ENCODE measurements at regions not wholly inside any gene's neighbourhood (a gene's known extent, or its start where the extent isn't known, plus 50 kb on each side); places are given as distances from the start of the nearest gene placed in this dataset.
"Not testable (repeated sequence)": the region's sequence is repeated elsewhere in the genome, so short reads cannot be mapped to it uniquely, and the experiment has no call there.

DNA sequence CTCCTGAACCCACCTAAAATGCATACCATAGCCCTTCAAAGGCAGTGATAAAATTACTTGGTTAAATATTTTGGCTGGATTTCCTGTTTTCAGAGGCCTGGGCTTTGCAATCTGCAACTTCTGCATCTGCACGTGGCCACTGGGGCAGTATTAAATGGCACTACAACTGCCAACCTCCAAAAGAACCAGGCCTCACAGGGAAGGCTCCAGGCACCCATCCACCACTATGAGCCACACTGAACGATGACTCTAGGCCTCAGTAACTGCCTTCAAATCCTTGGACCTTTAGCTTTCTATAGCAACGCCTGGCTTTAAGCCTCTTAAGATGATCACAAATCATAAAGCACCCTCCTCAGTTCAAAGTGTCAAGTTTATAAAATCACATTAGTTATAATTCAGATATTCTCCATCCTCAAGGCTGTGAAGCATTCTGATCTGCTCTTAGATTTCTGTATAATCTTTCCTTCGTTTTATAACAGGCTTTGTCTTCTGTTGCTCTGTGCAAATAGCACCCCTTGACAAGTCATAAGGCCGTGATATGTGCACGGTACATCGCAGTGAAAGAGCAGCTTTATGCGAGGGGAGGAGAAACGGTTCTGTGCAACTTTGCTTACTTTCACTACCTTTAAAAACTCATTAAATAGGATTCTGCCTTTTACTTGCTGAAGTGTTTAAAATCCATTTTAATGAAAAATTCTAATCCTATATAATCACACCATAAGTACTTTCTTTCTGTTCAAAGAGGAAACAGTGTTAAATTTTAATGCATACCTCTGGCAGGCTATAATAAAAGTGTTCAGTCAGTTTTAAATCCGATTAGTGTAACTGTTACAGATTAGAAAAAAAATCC, 196.4 kb upstream of the G2E3 start:
- Histone ChIP-seq H3K4me1 (ENCODE audit: control insufficient read depth, insufficient read depth, low read length) (no peaks in the 10 kb centered on the region), H3K27me3 (ENCODE audit: control insufficient read depth, insufficient read depth, low read length) (no peaks in the 10 kb centered on the region), H3K36me3 (ENCODE audit: control insufficient read depth, insufficient read depth, low read length) (no peaks in the 10 kb centered on the region), H3K4me3 (ENCODE audit: low read depth, low read length) (no peak overlapping the region), H3K9me3 (ENCODE audit: control insufficient read depth, insufficient read depth, low read length) (no peaks in the 10 kb centered on the region), H3K9ac (ENCODE audit: low read depth, low read length) (peak overlapping the region; percentile 77)

DNA sequence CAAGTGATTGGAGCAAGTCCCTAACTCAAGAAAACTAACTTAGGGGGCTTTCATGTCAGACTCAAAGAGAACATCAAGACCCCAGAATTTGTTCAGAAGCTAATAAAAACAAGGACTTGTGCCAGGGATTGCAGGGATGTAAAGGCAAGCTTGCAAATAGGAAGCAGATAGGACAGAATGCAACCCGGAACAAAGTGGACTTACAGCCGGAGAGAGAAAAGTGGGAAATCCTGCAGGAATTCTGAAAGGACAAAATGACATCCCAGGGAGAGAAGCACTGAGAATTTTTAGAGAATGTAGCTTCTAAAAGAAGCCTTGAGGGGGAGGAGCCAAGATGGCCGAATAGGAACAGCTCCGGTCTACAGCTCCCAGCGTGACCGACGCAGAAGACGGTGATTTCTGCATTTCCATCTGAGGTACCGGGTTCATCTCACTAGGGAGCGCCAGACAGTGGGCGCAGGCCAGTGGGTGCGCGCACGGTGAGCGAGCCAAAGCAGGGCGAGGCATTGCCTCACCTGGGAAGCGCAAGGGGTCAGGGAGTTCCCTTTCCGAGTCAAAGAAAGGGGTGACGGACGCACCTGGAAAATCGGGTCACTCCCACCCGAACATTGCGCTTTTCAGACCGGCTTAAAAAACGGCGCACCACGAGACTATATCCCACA, 195.6 kb upstream of the G2E3 start:
- H3K4me1 ChIP-seq (ENCODE audit: control insufficient read depth, insufficient read depth, low read length); H3K9me3 ChIP-seq (ENCODE audit: control insufficient read depth, insufficient read depth, low read length); H3K27me3 ChIP-seq (ENCODE audit: control insufficient read depth, insufficient read depth, low read length); H3K36me3 ChIP-seq (ENCODE audit: control insufficient read depth, insufficient read depth, low read length): not testable (repeated sequence)
- Histone ChIP-seq H3K9ac (ENCODE audit: low read depth, low read length) (peak overlapping the region; percentile 77), H3K4me3 (ENCODE audit: low read depth, low read length) (peak overlapping the region; percentile 52)

DNA sequence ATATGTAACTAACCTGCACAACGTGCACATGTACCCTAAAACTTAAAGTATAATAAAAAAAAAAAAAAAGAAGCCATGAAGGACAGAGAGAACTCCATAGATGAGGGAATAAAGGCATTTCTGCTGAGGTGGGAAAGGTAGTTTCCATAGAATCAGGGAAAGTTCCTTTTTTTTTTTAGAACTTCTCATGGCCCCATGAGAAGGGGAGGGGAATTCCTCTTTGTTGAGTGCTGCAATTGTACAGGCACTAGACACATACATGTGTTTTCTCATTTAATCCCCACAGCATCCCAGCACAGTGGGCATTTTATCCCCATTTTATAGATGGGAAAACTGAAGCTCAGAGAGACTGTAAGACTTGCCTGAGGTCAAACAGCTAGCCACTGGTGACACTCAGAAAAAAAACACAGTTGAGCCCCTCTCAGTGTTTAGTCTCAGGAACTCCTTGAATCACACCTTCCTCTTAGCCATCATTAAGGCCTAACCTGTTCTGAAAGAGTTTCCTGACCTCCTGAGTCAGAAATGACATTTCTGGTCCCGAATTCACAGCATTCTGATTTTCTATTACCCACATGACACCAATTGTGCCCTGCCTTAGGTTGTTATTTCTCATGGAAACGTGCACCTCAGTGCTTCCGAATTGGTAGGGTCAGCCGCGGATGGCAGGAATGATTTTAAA, 189.3 kb upstream of the G2E3 start:
- no peak overlapping the region for H3K9ac ChIP-seq (ENCODE audit: low read depth, low read length)
- no peaks in the 10 kb centered on the region for H3K4me1 ChIP-seq (ENCODE audit: control insufficient read depth, insufficient read depth, low read length)
- no peaks in the 10 kb centered on the region for H3K27me3 ChIP-seq (ENCODE audit: control insufficient read depth, insufficient read depth, low read length)
- H3K36me3 ChIP-seq (ENCODE audit: control insufficient read depth, insufficient read depth, low read length) = no peaks in the 10 kb centered on the region
- no peak overlapping the region for H3K4me3 ChIP-seq (ENCODE audit: low read depth, low read length)
- H3K9me3 ChIP-seq (ENCODE audit: control insufficient read depth, insufficient read depth, low read length) = no peaks in the 10 kb centered on the region

DNA sequence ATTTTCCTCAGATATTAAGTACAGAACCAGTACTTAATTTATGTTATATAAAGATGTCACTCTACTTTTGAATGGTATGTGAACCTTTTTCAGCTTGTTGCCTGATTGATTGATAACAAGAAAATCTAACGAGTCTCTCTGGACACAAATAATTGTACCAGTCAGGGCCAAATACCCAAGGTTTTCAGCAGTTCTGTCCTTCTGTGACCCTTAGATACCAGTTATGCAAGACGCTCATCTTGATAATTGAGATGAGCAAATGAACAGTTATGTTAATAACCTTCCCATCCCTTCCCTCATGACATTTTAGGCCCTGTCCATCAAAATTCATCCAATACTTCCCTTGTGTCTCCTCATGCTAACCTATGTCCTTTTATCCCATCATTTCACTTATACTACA, 185.9 kb upstream of the G2E3 start:
- no peak overlapping the region for H3K9ac ChIP-seq (ENCODE audit: low read depth, low read length)
- H3K9me3 ChIP-seq (ENCODE audit: control insufficient read depth, insufficient read depth, low read length) = no peaks in the 10 kb centered on the region
- no peak overlapping the region for H3K4me3 ChIP-seq (ENCODE audit: low read depth, low read length)
- no peaks in the 10 kb centered on the region for H3K27me3 ChIP-seq (ENCODE audit: control insufficient read depth, insufficient read depth, low read length)
- no peaks in the 10 kb centered on the region for H3K36me3 ChIP-seq (ENCODE audit: control insufficient read depth, insufficient read depth, low read length)
- H3K4me1 ChIP-seq (ENCODE audit: control insufficient read depth, insufficient read depth, low read length) = no peaks in the 10 kb centered on the region

DNA sequence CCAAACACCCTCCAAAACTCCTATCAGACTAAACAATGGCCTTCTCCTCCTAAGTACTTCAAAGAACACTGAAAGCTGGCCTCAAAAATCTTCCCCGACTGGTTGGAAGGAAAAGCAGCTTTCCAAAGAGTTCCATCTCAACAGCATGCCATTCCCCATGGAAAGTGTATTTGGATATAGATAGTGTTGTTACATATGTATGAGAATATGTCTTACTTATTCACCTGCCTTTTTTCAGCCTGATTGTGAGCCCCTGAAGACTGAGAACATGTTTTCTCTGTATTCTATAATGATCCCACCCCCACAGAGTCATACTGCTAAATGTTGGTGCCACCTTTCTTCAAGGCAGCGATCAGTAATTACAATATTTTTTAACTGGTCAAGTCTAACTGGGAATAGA, 185.4 kb upstream of the G2E3 start:
- Histone ChIP-seq H3K36me3 (ENCODE audit: control insufficient read depth, insufficient read depth, low read length) (no peaks in the 10 kb centered on the region), H3K4me1 (ENCODE audit: control insufficient read depth, insufficient read depth, low read length) (no peaks in the 10 kb centered on the region), H3K4me3 (ENCODE audit: low read depth, low read length) (no peak overlapping the region), H3K27me3 (ENCODE audit: control insufficient read depth, insufficient read depth, low read length) (no peaks in the 10 kb centered on the region), H3K9me3 (ENCODE audit: control insufficient read depth, insufficient read depth, low read length) (no peaks in the 10 kb centered on the region), H3K9ac (ENCODE audit: low read depth, low read length) (no peak overlapping the region)

DNA sequence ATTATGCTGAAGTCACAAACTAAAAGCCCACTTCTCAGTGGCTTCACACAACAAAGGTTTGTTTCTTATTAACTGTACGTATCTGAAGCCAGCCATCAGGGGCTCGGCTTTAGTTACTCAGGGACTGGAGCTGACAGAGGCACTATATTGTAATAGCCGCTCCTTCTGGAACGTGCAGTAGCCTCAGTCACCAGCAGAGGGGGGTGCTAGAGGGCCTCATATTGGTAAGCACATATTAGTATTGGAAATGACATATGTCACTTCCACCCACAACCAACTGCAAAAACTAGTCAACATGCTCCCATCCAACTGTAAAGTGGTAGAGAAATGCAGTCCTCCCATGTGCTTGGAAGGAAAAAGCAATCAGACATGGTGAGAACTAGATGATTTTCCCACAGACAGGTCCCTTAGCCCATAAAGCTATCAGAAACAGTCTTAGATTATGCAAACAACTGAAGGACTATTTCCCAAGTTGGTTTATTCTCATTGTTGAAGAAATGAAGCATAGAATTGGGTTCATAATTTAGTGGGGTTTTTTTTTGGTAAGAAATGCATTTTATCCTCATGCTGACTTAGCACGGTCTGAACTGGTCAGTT, 183.6 kb upstream of the G2E3 start:
- no peaks in the 10 kb centered on the region for H3K36me3 ChIP-seq (ENCODE audit: control insufficient read depth, insufficient read depth, low read length)
- H3K9ac ChIP-seq (ENCODE audit: low read depth, low read length) = no peak overlapping the region
- H3K4me3 ChIP-seq (ENCODE audit: low read depth, low read length) = no peak overlapping the region
- no peaks in the 10 kb centered on the region for H3K4me1 ChIP-seq (ENCODE audit: control insufficient read depth, insufficient read depth, low read length)
- H3K9me3 ChIP-seq (ENCODE audit: control insufficient read depth, insufficient read depth, low read length) = no peaks in the 10 kb centered on the region
- no peaks in the 10 kb centered on the region for H3K27me3 ChIP-seq (ENCODE audit: control insufficient read depth, insufficient read depth, low read length)

DNA sequence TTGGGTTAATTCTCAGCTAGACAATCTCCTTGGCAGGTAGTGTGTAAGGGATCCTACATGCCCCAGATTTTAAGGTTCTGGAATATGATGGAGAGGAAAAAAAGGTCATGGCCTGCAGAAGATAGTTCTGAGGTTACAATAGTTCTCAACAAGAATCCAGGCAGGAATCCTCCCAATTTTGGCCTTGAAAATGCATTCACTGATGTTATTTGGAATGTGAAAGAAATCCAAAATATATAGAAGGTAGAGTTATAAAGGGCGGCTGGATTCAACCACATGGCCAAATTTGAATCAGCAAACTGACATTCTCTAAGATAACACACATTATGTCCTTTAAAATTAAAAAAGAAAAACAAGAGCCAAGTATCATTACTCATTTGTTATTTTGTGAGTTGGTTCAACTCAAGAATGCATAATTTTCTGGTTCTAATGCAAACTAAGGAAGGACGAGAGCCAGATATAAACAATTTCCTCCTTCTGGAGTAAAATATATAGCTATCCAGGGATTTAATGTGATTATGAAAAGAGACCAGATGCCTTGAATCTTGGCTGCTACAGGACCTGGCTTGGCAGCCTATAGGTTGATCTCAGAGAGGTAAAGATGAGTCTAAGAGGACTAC, 177.0 kb upstream of the G2E3 start:
- H3K9ac ChIP-seq (ENCODE audit: low read depth, low read length) = no peak overlapping the region
- H3K36me3 ChIP-seq (ENCODE audit: control insufficient read depth, insufficient read depth, low read length) = no peaks in the 10 kb centered on the region
- H3K4me1 ChIP-seq (ENCODE audit: control insufficient read depth, insufficient read depth, low read length) = no peaks in the 10 kb centered on the region
- H3K4me3 ChIP-seq (ENCODE audit: low read depth, low read length) = no peak overlapping the region
- H3K9me3 ChIP-seq (ENCODE audit: control insufficient read depth, insufficient read depth, low read length) = no peaks in the 10 kb centered on the region
- H3K27me3 ChIP-seq (ENCODE audit: control insufficient read depth, insufficient read depth, low read length) = no peaks in the 10 kb centered on the region

DNA sequence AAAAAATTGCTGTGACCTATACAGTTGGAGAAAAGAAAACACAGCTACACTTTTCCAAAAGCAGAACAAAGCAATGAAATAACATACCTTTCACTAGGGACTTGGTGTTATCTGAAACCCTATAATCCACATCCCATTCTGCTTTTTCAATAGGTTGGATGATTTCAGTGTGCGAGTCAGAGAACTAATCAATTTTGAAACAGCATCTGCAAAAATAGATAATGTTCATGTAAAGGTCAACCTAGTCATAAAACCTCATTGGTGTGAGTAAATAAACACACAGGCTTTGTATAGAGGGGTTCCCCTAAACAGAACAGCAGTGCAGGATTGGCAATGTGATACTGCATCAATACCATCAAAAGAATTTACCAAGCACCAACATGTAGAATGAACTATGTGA, 173.0 kb upstream of the G2E3 start:
- peaks cover 3% of the 10 kb centered on the region for H3K4me1 ChIP-seq (ENCODE audit: control insufficient read depth, insufficient read depth, low read length)
- no peak overlapping the region for H3K4me3 ChIP-seq (ENCODE audit: low read depth, low read length)
- no peaks in the 10 kb centered on the region for H3K27me3 ChIP-seq (ENCODE audit: control insufficient read depth, insufficient read depth, low read length)
- H3K9ac ChIP-seq (ENCODE audit: low read depth, low read length) = no peak overlapping the region
- H3K36me3 ChIP-seq (ENCODE audit: control insufficient read depth, insufficient read depth, low read length) = no peaks in the 10 kb centered on the region
- no peaks in the 10 kb centered on the region for H3K9me3 ChIP-seq (ENCODE audit: control insufficient read depth, insufficient read depth, low read length)

DNA sequence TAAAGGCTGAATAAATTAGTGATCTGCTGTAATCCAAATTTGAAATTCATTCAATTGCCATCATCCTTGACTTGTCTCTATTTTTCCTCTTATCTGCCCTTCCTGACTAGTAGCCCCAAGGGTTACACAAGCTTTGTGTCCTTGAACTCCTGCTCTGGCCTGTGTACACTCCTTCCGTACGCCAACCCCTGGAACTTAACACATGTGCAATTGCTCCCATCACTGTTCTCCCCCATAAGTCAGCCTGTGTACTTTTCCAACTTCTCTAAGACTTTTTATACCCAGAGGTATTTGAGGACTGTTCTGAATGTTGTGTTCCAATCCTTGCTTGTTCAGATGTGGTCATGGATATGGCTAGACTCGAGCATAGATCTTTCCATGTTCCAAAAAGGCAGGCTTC, 171.1 kb upstream of the G2E3 start:
- H3K9me3 ChIP-seq (ENCODE audit: control insufficient read depth, insufficient read depth, low read length) = no peaks in the 10 kb centered on the region
- H3K27me3 ChIP-seq (ENCODE audit: control insufficient read depth, insufficient read depth, low read length) = no peaks in the 10 kb centered on the region
- peaks cover 3% of the 10 kb centered on the region for H3K4me1 ChIP-seq (ENCODE audit: control insufficient read depth, insufficient read depth, low read length)
- no peak overlapping the region for H3K9ac ChIP-seq (ENCODE audit: low read depth, low read length)
- no peaks in the 10 kb centered on the region for H3K36me3 ChIP-seq (ENCODE audit: control insufficient read depth, insufficient read depth, low read length)
- H3K4me3 ChIP-seq (ENCODE audit: low read depth, low read length) = no peak overlapping the region

DNA sequence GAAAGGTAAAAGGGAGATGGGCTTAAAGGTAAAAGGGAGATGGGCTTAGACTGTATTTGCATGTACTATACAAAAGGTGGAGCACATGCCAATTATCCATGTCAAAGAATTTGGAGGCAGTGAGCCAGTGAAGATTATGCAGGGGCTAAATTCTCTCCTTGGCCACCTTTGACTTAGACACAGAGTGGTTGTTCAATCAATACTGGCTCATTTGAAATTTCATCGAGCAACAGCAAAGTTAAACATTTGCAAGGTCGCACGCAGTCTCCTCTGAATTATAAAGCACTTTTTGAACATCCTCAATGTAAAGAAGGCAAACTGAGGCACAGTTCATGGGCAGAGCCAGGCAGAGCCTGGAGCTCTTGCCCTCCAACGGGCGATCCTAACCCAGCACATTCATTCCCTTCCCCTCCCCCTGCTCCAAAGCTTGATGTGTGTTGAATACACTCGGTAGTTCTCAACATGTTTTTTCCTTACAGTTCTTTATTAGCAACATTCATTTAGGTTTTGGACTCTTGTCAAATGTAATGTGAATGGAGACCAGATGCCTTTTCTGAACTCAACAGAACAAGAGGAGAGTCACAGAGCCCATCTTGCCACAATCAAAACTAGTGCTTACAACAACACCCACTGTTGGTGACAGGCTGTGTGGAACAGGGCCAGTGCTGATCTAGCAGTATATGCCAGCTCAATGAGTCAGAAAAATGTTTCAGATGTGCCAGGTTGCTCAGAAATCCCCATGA, 169.7 kb upstream of the G2E3 start:
- Histone ChIP-seq H3K36me3 (ENCODE audit: control insufficient read depth, insufficient read depth, low read length) (no peaks in the 10 kb centered on the region), H3K9me3 (ENCODE audit: control insufficient read depth, insufficient read depth, low read length) (no peaks in the 10 kb centered on the region), H3K9ac (ENCODE audit: low read depth, low read length) (no peak overlapping the region), H3K27me3 (ENCODE audit: control insufficient read depth, insufficient read depth, low read length) (no peaks in the 10 kb centered on the region), H3K4me3 (ENCODE audit: low read depth, low read length) (no peak overlapping the region), H3K4me1 (ENCODE audit: control insufficient read depth, insufficient read depth, low read length) (peaks cover 3% of the 10 kb centered on the region)

DNA sequence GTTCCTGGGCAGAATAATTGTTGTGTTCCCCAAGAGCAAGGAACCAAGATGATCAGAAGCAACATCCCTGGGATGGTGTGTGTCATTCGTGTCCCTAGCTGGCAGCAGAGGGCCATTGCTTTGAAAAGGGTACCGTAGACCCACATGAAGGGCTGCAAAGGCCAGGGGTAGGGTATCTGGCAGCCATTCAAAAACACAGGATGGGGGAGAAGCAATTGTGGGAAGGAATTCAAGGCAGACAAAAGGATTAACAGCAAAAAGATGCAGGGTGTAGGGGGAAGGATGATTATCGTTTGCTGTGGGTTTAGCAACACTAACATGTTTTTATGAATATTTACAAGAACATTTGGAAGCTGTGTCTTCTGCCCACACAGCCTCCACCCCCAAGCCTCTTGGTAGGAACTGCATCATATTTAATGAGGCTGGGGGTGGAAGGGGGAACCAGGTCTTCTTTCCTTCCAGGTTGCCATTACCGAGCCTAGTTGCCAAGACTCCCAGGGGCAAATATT, 169.0 kb upstream of the G2E3 start:
- no peaks in the 10 kb centered on the region for H3K9me3 ChIP-seq (ENCODE audit: control insufficient read depth, insufficient read depth, low read length)
- no peaks in the 10 kb centered on the region for H3K36me3 ChIP-seq (ENCODE audit: control insufficient read depth, insufficient read depth, low read length)
- H3K27me3 ChIP-seq (ENCODE audit: control insufficient read depth, insufficient read depth, low read length) = no peaks in the 10 kb centered on the region
- no peak overlapping the region for H3K4me3 ChIP-seq (ENCODE audit: low read depth, low read length)
- no peak overlapping the region for H3K9ac ChIP-seq (ENCODE audit: low read depth, low read length)
- H3K4me1 ChIP-seq (ENCODE audit: control insufficient read depth, insufficient read depth, low read length) = peaks cover 3% of the 10 kb centered on the region

Measured in iPS-15b (cell line).